CD4-positive, alpha-beta T cell treated with Interleukin-10 for 1 hour (primary cell): ENCODE measurements at regions not wholly inside any gene's neighbourhood (a gene's known extent, or its start where the extent isn't known, plus 50 kb on each side); places are given as distances from the start of the nearest gene placed in this dataset.

Experiments
- DNase-seq: peaks from one replicate; pipeline ENCODE4 v3.0.0-alpha.2; 2020

DNA sequence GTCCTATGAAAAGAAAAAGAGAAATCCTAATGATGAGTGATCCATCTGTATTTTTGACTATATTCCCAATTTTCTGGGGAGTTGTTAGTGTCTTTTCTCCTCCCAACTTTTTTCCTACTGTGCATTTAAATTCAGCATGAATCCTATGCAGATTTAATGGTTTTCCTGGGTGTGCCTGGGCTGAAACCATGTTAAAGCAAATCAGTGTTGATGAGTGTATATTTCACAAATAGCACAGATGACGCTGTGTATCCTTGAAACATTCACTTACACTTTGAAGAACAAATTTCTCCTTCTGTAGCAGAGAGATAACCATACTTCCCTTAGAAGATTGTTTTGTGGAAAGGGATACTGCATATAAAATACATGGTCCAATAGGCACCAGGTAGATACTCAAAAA, 114.3 kb downstream of the TRIB2 start:
- DNase-seq = no peak

DNA sequence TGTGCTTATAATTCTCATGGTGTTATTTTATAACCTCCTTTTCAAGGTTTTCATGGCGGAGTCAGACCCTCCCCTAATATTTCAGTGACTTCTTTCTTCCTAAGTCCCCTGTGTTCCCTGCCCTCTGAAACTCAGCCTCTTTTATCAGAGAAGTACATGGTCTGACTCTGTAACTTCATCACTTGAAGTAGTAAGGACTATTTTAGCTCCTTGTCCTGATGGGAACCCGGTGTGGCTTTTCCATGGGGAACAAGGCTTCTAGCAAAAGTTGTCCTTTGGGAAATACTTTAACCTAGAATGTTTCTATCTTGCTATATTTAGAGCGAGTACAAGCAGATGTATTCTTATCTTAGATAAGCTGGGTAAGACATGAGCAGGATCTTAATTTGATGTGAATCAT, 117.5 kb downstream of the TRIB2 start:
- DNase-seq = no peak

DNA sequence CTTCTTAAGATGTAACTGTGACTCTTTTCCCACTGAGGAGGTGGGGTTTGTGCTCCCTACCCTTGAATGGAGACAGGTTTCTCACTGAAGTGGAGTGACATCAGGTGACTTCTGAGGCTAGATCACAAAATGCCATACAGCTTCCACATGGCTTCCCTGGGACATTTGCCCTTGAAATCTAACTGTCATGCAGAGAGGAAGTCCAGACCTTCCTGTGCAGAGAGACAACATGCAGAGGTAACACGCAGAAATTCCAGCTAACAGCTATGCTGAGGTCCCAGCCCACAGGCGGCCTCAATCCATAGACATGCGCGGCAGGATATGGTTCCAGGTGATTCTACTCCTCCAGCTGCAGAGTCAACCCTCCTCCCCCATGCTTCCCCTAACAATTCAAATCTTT, 119.0 kb downstream of the TRIB2 start:
- no peak for DNase-seq

DNA sequence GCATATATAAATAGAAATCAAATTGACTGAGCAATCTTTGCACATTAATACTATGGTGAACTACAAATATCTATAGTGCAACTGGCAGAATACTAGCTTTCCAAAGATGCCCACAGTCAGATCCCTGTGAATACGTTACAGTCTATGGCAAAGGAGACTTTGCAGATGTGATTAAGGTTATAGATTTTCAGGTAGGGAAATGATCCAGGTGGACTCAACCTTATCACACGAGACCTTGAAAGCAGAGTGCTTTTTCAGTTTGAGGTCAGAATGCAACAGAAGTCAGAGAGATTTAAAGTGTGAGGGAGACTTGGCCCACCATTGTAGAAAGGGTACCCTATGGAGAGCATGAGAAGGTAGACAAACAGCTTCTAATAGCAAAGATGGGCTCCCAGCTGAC, 122.6 kb downstream of the TRIB2 start:
- no peak for DNase-seq

DNA sequence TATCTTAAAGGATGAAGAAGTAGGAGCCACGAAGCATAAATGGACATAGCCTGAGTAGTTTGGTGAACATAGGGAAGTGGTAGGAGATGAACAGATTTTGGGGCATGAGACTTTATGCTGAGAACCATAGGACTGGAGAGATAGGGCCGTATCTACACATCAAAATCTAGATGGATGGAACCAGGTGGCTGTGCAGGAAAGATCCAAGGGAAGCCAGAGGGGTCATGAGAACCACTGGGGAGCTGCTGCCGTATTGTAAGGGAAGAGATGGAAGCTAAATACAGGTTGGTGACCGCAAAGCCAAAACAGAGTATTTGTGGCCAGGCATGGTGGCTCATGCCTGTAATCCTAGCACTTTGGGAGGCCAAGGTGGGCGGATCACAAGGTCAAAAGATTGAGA, 124.3 kb downstream of the TRIB2 start:
- DNase-seq = no peak

DNA sequence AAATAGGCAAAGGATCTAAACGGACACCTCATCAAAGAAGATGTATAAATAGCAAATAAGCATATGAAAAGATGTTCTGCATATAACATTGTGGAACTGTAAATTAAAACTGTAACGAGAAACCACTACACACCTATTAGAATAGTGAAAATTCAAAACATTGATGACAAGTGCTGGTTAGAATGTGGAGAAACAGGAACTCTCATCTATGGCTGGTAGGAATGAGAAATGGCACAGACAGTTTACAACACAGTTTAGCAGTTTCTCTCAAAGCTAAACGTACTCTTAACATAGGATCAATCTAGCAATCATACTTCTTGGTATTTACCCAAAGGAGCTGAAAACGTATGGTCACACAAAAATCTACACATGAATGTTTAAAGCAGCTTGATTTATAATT, 126.2 kb downstream of the TRIB2 start:
- no peak for DNase-seq

DNA sequence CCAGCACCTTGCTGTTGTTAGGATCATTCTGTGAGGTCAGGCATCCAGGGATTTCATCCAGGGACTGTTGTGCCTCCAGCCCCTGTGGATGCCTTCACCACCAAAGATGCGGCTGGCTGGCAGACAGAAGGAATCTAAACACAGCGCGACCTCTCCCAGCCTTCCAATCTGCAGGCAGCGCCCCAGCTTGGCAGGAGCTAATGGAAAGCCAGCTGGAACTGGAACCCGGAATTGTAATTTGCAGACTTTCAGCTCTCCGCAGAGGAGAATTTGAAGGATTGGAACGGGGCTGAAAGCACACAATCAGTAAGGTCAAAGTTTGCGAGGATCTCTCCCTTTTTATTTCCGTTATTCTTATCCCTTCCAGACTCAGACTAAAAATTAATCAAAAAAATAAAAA, 127.8 kb downstream of the TRIB2 start:
- DNase-seq = no peak

DNA sequence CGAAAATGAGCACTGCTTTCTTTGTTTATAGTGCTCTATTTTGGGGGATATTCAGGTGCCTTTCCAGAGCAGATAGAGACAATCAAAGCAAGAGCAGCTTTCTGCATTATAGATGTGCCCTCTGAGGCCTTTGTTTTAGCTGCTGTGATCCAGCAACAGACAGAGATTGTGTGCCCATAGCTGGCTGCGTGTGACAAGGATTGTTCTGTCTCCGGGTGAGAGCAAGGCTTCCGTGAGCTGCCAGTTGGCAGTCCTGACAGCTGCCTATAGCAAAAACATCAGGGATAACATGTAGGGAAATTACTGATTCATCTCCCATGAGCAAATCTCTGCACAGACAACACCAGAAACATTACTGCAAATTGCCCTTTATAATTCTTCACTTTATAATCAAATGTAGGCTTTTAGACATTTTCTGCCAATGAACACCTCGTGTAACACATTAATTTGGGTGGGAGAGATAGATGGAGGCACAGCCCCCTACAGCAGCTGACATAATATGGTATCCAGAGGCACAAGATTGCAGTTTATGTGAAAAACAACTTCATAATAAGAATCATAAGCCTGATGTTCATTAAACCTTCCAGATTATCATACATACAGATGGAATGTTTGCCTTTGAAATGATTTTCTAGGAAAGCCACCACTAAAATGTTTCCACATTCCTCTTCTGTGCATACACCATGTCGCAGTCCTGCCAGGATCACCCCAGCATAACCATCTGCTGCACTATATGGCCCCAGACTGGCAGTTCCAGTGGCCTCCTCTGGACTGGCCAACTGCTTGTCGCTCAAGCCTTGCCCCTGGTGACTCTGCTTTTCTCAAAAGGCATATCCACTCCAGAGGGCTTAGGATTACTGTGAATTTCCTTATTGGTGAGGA, 131.2 kb downstream of the TRIB2 start:
- DNase-seq = no peak

DNA sequence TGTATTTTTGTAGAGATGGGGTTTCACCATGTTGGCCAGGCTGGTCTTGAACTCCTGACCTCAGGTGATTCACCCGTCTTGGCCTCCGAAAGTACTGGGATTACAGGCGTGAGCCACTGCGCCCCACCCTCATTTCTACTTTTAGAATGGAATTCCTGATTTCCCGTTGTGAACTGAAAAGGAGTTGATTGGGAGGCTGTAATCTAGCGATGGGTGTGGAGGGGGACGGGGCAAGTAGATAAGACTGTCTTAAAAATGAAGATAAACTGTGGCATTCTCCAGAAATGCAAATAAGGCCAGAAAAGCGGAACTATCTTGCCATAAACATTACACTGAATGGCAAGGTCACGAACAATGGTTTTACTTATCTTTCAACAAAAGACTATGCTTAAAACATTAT, 135.4 kb downstream of the TRIB2 start:
- DNase-seq = no peak

DNA sequence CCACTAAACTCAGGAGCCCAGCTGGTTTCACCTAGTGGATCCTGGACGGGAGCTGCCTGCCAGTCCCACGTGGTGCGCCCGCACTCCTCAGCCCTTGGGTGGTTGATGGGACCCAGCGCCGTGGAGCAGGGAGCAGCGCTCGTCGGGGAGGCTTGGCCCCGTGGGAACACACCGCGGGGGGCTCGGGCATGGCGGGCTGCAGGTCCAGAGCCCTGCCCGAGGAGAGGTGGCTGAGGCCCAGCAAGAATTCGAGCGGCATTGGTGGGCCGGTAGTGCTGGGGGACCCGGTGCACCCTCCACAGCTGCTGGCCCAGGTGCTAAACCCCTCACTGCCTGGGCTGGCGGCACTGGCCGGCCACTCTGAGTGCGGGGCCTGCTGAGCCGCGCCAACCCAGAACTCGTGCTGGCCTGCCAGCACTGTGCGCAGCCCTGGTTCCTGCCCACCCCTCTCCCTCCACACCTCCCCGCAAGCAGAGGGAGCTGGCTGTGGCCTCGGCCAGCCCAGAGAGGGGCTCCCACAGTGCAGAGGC, 137.3 kb downstream of the TRIB2 start:
- DNase-seq = no peak

DNA sequence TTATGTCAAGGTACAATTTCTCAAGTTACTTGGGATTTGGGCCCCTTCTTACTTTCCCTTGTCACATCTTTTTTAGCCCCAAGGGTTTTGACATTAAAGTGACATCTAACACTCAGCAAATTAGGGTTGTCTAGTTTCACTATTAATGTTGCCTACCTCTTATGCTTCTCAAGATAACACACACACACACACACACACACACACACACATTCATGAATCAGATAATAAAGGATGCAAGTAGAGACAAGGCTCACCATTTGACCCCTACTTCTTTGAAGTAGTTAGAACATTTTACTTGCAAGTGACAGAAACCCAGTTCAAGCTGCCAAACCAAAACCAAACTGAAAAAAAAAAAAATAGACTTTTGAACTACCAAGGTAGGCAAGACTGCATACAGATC, 138.8 kb downstream of the TRIB2 start:
- peak; percentile 39 for DNase-seq

DNA sequence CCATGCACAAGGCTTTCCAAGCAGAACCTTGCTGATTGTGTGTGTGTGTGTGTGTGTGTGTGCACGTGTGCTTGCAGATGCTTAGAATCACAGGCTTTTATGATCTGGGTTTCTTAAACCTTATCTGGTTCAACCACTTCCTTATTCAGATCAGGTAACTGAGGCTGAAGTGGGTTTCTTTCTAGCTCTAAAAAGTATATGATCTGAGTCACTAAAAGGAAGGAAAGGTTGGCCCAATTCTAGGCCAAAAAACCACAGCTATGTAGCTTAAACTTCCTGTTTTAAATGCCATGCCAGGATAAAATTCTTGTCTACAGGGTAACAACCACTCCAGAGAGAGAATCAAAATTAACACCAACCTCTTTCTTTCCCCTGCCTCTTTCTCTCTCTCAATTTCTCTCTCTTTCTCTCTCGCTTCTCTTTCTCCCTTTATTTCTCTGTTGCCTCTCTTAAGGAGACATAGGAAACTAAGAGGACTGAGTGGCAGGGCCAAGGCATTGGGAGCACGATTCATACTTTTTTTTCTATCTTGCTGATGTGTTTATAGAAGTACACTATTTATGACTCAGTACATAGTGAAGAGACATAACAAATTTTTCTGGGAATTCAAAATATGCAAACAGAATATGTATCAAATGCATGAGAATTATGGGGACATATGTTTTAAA, 140.3 kb downstream of the TRIB2 start:
- peak; percentile 66 for DNase-seq

DNA sequence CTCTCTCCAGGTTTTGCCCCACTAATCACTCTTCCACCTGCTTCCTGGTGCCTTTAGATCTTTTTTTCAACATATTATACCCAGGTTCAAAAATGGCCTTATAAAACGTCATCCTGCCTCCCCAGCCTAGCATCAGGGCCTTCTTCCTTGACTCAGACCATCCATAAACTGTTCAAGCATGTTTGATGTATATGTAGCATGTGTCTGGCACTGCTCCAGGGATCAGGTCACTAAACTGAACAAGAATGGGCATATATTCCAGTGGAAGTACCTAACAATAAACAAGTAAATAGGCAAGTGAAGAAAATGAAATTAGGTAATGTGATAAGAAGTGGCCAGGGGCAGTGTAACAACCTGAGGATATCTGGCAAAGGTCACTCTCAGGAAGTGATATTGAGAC, 141.2 kb downstream of the TRIB2 start:
- no peak for DNase-seq

DNA sequence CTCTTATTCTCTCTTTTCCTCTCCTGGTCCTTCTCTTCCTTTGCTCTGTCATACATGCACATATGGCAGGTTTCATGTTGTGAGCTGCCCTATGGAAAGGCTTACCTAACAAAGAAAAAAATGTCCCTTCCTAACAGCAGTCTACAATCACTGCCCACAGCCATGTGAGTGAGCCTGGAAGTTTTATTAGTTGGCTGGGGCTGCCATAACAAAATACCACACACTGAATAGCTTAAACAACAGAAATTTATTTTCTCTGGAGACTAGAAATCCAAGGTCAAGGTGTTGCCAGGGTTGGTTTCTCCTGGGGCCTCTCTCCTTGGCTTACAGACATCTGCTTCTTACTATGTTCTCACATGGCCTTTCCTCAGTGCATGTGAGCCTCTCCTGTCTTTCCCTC, 142.1 kb downstream of the TRIB2 start:
- DNase-seq = no peak

DNA sequence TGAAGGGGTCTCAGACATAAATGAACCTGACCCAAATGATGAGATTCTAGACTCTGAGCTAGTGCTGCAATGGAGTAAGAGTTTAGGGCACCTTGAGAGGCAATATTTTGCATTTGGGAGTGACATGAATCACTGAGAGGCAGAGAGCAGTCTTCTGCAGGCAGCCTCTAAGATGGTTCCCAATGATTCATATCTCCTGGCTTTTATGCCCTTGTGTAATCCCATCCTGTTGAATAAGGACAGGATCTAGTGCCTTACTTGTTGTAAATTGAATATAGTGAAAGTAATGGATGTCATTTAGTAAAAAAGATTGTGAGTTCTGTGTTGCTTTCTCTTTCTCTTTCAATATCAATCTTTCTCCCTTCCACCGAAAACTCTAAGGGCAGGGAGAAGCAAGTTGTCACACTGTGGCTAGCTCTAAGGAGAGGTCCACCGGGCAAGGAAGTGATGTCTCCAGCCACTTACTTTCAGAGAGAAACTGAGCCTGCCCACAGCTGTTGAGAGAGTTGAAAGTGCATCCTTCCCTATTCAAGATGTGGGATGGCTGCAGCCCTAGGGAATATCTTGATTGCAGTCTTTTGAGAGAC, 144.7 kb downstream of the TRIB2 start:
- DNase-seq = peak; percentile 21

DNA sequence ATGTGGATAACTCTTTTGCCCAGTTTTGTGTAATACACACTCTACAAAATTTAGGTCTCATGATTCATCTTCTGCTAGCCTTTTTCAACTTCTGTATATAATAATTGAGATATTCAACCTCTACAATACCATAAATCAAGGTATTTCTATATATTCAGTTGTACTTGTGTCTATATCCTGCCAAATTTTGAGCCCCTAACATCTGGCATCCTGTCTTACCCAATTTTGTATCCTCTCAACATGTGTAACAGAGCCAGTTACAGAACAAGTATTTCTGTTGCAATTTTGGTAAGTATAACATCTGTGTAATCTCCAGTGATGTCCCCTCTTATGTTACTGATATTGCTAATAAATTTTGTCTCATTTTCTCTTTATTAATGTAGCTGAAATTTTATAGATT, 145.8 kb downstream of the TRIB2 start:
- no peak for DNase-seq

DNA sequence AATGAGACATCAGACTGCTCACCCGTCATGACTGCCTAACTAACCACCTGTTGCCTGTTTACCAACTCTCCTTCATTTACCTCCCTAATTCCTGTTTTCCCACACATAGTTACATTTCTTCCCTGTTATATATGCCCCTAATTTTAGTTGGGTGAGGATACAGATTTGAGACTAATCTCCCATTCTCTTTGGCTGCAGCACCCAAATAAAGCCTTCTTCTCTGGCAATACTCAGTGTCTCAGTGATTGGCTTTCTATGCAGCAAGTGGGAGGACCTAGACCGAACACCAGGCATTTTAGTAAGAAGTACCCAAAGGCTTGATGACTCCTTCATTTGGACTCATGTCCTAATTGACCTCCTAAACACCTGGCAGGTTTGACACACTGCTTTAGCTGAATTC, 147.2 kb downstream of the TRIB2 start:
- no peak for DNase-seq

DNA sequence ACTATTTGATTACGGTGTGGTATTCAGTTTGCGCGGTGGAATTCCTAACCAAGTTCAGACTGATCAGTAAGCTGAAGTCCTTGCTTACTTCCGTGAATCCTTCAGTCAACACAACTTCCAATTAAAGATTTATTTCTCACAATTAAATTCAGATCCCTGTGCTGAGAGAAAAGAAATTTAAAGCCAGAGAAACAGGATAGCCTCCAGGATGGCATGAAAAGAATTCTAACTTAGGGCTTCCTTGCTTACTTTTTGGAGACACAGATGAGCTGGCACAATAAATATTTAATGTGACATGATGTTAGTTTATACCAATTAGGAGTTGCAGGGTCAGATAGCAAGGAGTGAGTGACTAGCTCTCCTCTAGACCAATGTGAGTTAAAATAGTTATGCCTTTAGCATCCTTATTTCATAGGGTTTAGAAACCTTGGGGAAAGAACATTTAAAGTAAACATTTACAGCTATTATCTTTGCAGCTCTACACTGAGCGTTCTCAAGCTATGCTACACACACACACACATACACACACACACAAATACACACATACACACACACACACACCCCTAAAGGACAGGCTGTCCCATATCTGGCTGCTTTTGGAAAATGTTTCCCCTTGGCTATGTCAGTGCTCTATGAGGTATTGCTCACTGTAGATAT, 151.0 kb downstream of the TRIB2 start:
- DNase-seq = no peak

DNA sequence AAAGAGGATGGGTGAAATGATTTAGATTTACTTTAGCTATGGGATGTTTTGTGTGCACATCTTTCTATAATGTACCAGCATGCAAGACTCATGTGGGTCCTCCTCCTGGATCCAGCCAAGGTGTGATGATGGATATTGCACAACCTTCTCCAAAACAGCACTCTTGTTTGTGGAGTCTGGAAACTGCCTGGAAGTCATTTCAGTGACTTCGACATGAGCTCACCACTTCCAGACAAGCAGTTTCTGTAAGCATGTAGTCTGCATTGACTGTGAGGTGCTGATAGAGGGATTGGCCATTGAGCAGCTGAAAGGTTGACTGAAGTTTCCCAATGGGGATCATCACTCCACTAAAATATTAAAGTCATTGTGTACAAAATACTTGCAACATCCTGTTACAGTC, 154.0 kb downstream of the TRIB2 start:
- no peak for DNase-seq

DNA sequence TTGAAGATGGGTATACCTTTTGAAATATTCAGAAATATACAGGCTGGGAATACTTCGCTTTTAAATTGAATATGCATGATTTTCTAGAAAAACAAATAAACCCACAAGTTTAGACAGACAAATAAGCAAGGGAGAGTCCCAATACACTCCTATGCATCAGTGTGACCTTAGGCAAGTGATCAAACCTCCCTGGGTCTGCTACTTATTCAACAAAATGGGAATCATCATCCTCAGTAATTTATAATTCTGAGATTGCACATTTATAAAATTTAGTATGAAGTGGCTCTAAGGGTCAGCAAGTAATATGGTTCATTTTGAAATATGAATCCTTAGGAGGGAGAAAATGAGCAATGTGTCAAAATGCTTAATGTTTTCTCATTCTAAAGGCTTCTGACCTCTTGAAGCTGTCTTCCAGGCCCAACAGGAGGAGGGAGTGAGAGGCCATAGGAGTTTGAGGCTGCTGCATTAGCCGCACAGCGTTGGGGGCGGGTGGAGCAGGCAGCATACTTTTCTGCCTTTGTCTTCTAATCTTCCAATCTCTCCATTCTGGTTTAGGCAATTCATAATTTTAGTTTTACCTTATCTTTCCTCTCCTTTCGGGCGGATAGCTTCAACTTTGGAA, 155.1 kb downstream of the TRIB2 start:
- DNase-seq = no peak

DNA sequence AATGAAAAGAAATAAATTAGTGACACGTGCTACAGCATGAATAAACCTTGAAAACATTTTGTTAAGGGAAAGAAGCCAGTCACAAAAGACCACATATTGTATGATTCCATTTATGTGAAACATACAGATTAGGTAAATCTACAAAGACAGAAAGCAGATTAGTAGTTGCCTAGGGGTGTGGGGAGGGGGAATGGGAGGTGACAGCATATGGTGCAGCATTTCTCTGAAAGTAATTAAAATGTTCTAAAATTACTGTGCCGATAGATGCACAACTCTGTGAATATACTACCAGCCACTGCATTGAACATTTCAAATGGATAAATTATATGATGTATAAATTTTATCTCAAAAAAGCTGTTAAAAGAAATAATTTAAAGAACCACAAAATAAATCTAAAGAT, 161.0 kb downstream of the TRIB2 start:
- DNase-seq = no peak

DNA sequence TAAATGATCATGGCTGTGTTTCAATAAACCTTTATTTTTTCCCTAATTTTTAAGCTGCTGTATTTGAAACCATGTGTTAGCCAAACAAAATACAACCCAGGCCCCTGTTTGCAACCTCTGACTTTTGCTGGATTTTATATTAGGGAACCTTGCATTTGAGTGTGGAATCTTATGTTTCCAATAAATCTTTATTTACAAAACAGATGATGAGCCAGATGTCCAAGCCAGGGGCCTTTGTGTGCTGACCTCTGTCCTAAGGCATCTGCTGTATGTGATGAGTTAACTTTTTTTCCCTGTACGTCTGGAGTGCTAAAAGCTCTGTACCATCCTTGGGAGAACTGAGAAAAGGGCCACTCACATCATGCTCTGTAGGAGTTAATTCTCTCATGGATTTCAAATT, 162.9 kb downstream of the TRIB2 start:
- no peak for DNase-seq

DNA sequence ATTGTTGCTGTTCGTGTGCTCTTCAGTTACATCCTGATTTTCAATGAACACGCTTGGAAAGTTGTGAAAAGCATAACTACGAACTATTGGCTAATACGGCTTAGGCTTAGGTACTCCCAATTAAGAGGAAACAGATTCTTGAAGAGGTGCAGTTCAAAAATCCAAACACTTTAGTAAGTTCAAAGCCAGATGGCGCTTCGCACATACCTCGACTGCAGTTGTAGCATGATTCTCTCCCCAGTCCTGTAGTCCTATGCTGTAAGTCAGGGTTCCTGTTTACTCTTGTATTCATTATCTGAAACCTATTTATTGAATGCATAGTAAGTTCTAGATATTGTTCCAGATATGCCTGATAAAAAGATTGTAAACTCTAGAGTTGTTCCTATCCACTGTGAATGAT, 165.2 kb downstream of the TRIB2 start:
- no peak for DNase-seq
